SK-N-SH (cell line): ENCODE measurements at regions not wholly inside any gene's neighbourhood (a gene's known extent, or its start where the extent isn't known, plus 50 kb on each side); places are given as distances from the start of the nearest gene placed in this dataset.

Source experiments
- CTCF ChIA-PET: fragments of 300-600, 350-600 bp; formaldehyde crosslinking; extraction: SDS; loops from one replicate; lab custom pipeline; 2021; lab: Yijun Ruan, JAX
- POLR2A ChIA-PET: fragments of 350-600 bp; sonication (Branson Sonifier 250); formaldehyde crosslinking; extraction: SDS; loops from one replicate; lab custom pipeline; 2020; ENCODE audit warnings: antibody characterized with exemption, inconsistent platforms; lab: Yijun Ruan, JAX
- DNase-seq: peaks from one replicate; pipeline ENCODE4 v3.0.0; 2012
- H2AFZ ChIP-seq: fragments of 200-600 bp; sonication (generic); 2 replicates; pipeline ENCODE4 v1.8.1; 2016; ENCODE audit warnings: antibody characterized with exemption, mild to moderate bottlenecking, low read depth
- H3F3A ChIP-seq: fragments of 200-600 bp; sonication (generic); replicated peaks from 2 replicates; pipeline ENCODE3; 2016; ENCODE audit warnings: antibody characterized with exemption, mild to moderate bottlenecking; ENCODE audit not compliant: insufficient read depth
- H3K27ac ChIP-seq, 2 experiments: fragments of 200-500 bp in 1 of 2; fragments of 200-600 bp in 1 of 2; sonication (Bioruptor generic) in 1 of 2; sonication (generic), shearing (Covaris generic) in 1 of 2; 2 replicates each; pipeline versions ENCODE4 v1.5.1 to v1.6.1; 2014 to 2016; ENCODE audit warnings: low read depth in 2 of 2, inconsistent platforms in 1 of 2, low read length in 1 of 2, mild to moderate bottlenecking in 1 of 2, mixed read lengths in 1 of 2
- H3K27me3 ChIP-seq: fragments of 200-600 bp; sonication (generic), shearing (Covaris generic); 2 replicates; pipeline ENCODE4 v1.6.1; 2016; ENCODE audit warnings: mixed run types; ENCODE audit not compliant: insufficient read depth
- H3K36me3 ChIP-seq, 2 experiments: fragments of 200-500 bp in 1 of 2; fragments of 200-600 bp in 1 of 2; sonication (Bioruptor generic) in 1 of 2; sonication (generic) in 1 of 2; replicated peaks in 1 of 2; 2 replicates each; pipeline versions ENCODE3 to v1.5.1; 2014 to 2016; ENCODE audit warnings: low read length in 1 of 2, mild to moderate bottlenecking in 1 of 2; ENCODE audit not compliant: insufficient read depth in 2 of 2, control insufficient read depth in 1 of 2
- H3K4me1 ChIP-seq, 2 experiments: fragments of 200-500 bp in 1 of 2; fragments of 200-600 bp in 1 of 2; sonication (Bioruptor generic) in 1 of 2; sonication (generic), shearing (Covaris generic) in 1 of 2; 2 replicates each; pipeline versions ENCODE4 v1.5.1 to v1.6.1; 2014 to 2016; ENCODE audit warnings: low read depth in 1 of 2, low read length in 1 of 2, mixed run types in 1 of 2; ENCODE audit not compliant: insufficient read depth in 2 of 2, control insufficient read depth in 1 of 2
- H3K4me2 ChIP-seq: fragments of 200-600 bp; sonication (generic), shearing (Covaris generic); 2 replicates; pipeline ENCODE4 v1.6.1; 2017; ENCODE audit warnings: mixed run types
- H3K4me3 ChIP-seq, 2 experiments: fragments of 200-500 bp in 1 of 2; fragments of 200-600 bp in 1 of 2; sonication (Bioruptor generic) in 1 of 2; sonication (generic), shearing (Covaris generic) in 1 of 2; 2 replicates each; pipeline versions ENCODE4 v1.5.1 to v1.8.1; 2014 to 2016; ENCODE audit warnings: low read depth in 2 of 2, inconsistent platforms in 1 of 2, low read length in 1 of 2, mild to moderate bottlenecking in 1 of 2, mixed read lengths in 1 of 2, moderate library complexity in 1 of 2
- H3K79me2 ChIP-seq: fragments of 200-600 bp; sonication (generic); 2 replicates; pipeline ENCODE4 v1.8.1; 2017; ENCODE audit warnings: mild to moderate bottlenecking; ENCODE audit not compliant: insufficient read depth
- H3K9ac ChIP-seq: fragments of 200-600 bp; sonication (generic); 2 replicates; pipeline ENCODE4 v1.6.1; 2017; ENCODE audit warnings: mixed run types
- H3K9me2 ChIP-seq: fragments of 200-600 bp; sonication (generic); 2 replicates; pipeline ENCODE4 v1.6.1; 2017; ENCODE audit warnings: mixed run types
- H3K9me3 ChIP-seq: fragments of 200-600 bp; sonication (generic); 2 replicates; pipeline ENCODE4 v1.6.1; 2017; ENCODE audit warnings: mixed run types, mild to moderate bottlenecking, moderate library complexity
- H4K20me1 ChIP-seq: fragments of 200-600 bp; sonication (generic); 2 replicates; pipeline ENCODE4 v1.6.1; 2017; ENCODE audit warnings: mild to moderate bottlenecking, mixed run types; ENCODE audit not compliant: insufficient read depth
- CHD2 ChIP-seq: fragments of 150-350 bp; IDR thresholded peaks from 2 replicates; pipeline ENCODE4 v1.6.1; 2018; ENCODE audit warnings: low read length; ENCODE audit not compliant: partially characterized antibody
- EP300 ChIP-seq, 2 experiments: IDR thresholded peaks; 2 replicates each; pipeline versions ENCODE4 v1.4.0 to v1.6.1; 2012; ENCODE audit warnings: borderline replicate concordance in 1 of 2, low read depth in 1 of 2, low read length in 1 of 2
- FOSL2 ChIP-seq: IDR thresholded peaks from 2 replicates; pipeline ENCODE4 v1.4.0; 2012; ENCODE audit warnings: low read depth, mild to moderate bottlenecking, moderate library complexity, borderline replicate concordance
- FOXJ3 ChIP-seq: sonication (generic); formaldehyde crosslinking; IDR thresholded peaks from 2 replicates; pipeline ENCODE4 v1.5.1; 2020; ENCODE audit warnings: mild to moderate bottlenecking, missing genetic modification reagents
- MEF2A ChIP-seq: IDR thresholded peaks from 2 replicates; pipeline ENCODE4 v1.4.0; 2012; ENCODE audit warnings: low read depth, borderline replicate concordance
- MXI1 ChIP-seq: IDR thresholded peaks from 2 replicates; pipeline ENCODE4 v1.6.1; 2012; ENCODE audit warnings: mild to moderate bottlenecking, low read depth, low read length, improper control_type of control experiment
- RCOR1 ChIP-seq: fragments of 150-350 bp; IDR thresholded peaks from 2 replicates; pipeline ENCODE4 v1.6.1; 2017; ENCODE audit warnings: antibody characterized with exemption, low read length
- SMC3 ChIP-seq: IDR thresholded peaks from 2 replicates; pipeline ENCODE4 v1.6.1; 2012; ENCODE audit warnings: low read depth, low read length, improper control_type of control experiment
- TAF1 ChIP-seq: IDR thresholded peaks from 2 replicates; pipeline ENCODE4 v1.6.1; 2012; ENCODE audit warnings: low read depth, mild to moderate bottlenecking, low read length, moderate library complexity, borderline replicate concordance
- TCF12 ChIP-seq: IDR thresholded peaks from 2 replicates; pipeline ENCODE4 v1.4.0; 2012
- USF1 ChIP-seq: IDR thresholded peaks from 2 replicates; pipeline ENCODE4 v1.4.0; 2012; ENCODE audit warnings: low read depth, borderline replicate concordance
- WGBS: methylation state at CpG from one replicate; pipeline ENCODE4 v1.1.6; 2017; ENCODE audit warnings: low lambda C conversion rate; 5-methylcytosine and 5-hydroxymethylcytosine counted together
- TF ChIP-seq, protein P1 (sequence below): fragments of 150-350 bp; IDR thresholded peaks from 2 replicates; pipeline ENCODE4 v1.6.1; 2017; ENCODE audit warnings: antibody characterized with exemption, low read length, low read depth, borderline replicate concordance
- TF ChIP-seq, protein P2 (sequence below): IDR thresholded peaks from 2 replicates; pipeline ENCODE4 v1.6.1; 2012; ENCODE audit warnings: mild to moderate bottlenecking, low read depth, low read length, moderate library complexity

- no peaks in the 10 kb centered on the region for H3K9me2 ChIP-seq
- no peak for TF ChIP-seq FOXJ3 (CRISPR knock-in tag)
- no peak for TF ChIP-seq RCOR1
- TF ChIP-seq CHD2, result no peak
- no peak for TF ChIP-seq EP300 (IDR thresholded peaks at IDR 0.05; ENCODE audit: borderline replicate concordance in 1 of 2, low read depth in 1 of 2, low read length in 1 of 2)
- no peak for TF ChIP-seq MXI1
- TF ChIP-seq SMC3, result no peak
- no peak for TF ChIP-seq FOSL2
- no peak for TF ChIP-seq TAF1
- TF ChIP-seq TCF12, result no peak
- TF ChIP-seq, protein P1, sequence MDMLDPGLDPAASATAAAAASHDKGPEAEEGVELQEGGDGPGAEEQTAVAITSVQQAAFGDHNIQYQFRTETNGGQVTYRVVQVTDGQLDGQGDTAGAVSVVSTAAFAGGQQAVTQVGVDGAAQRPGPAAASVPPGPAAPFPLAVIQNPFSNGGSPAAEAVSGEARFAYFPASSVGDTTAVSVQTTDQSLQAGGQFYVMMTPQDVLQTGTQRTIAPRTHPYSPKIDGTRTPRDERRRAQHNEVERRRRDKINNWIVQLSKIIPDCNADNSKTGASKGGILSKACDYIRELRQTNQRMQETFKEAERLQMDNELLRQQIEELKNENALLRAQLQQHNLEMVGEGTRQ, result no peak
- no peak for TF ChIP-seq MEF2A
- TF ChIP-seq, protein P2, sequence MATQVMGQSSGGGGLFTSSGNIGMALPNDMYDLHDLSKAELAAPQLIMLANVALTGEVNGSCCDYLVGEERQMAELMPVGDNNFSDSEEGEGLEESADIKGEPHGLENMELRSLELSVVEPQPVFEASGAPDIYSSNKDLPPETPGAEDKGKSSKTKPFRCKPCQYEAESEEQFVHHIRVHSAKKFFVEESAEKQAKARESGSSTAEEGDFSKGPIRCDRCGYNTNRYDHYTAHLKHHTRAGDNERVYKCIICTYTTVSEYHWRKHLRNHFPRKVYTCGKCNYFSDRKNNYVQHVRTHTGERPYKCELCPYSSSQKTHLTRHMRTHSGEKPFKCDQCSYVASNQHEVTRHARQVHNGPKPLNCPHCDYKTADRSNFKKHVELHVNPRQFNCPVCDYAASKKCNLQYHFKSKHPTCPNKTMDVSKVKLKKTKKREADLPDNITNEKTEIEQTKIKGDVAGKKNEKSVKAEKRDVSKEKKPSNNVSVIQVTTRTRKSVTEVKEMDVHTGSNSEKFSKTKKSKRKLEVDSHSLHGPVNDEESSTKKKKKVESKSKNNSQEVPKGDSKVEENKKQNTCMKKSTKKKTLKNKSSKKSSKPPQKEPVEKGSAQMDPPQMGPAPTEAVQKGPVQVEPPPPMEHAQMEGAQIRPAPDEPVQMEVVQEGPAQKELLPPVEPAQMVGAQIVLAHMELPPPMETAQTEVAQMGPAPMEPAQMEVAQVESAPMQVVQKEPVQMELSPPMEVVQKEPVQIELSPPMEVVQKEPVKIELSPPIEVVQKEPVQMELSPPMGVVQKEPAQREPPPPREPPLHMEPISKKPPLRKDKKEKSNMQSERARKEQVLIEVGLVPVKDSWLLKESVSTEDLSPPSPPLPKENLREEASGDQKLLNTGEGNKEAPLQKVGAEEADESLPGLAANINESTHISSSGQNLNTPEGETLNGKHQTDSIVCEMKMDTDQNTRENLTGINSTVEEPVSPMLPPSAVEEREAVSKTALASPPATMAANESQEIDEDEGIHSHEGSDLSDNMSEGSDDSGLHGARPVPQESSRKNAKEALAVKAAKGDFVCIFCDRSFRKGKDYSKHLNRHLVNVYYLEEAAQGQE, result no peak
- no peak for TF ChIP-seq USF1
- TF ChIP-seq, all 33 proteins: peak for 0
- H3K4me2 ChIP-seq, result no peak overlapping the region
- no peak overlapping the region for H3K9ac ChIP-seq
- H3K4me3 ChIP-seq, result no peak overlapping the region
- POLR2A ChIA-PET, result interaction anchor here (0.6 kb wide), 1 partner anchor 805 kb away, joined by 4 read pairs; no protein-coding TSS in a partner anchor
- H3K9me3 ChIP-seq, result no peaks in the 10 kb centered on the region
- no peak overlapping the region for H2AFZ ChIP-seq
- H4K20me1 ChIP-seq, result no peaks in the 10 kb centered on the region
- H3K79me2 ChIP-seq, result no peaks in the 10 kb centered on the region
- H3F3A ChIP-seq, result peaks cover 8% of the 10 kb centered on the region
- peaks cover 0 to 4% of the 10 kb centered on the region in 2 experiments; a peak in 2 of 4 replicates for H3K4me1 ChIP-seq
- WGBS, result 26% methylated on average over 3 of the region's 3 CpGs
- H3K27me3 ChIP-seq, result no peaks in the 10 kb centered on the region
- DNase-seq, result no peak
- no peaks in the 10 kb centered on the region for H3K36me3 ChIP-seq
- CTCF ChIA-PET, result no interaction called here
- no peak overlapping the region for H3K27ac ChIP-seq
Observed at GRCh38 chr2:48844417-48845155, 89.1 kb upstream of the LHCGR start.
